ENCODE measurements at regions not wholly inside any gene's neighbourhood (a gene's known extent, or its start where the extent isn't known, plus 50 kb on each side); places are given as distances from the start of the nearest gene placed in this dataset.
"Not testable (repeated sequence)": the region's sequence is repeated elsewhere in the genome, so short reads cannot be mapped to it uniquely, and the experiment has no call there.

- 71 to 82% methylated on average over 2 of the region's 2 CpGs for WGBS, 2 donors
- intact Hi-C loops (cut with DNase I), result no loop called here
Observed at GRCh38 chr1:70778056-70778762, 269.4 kb downstream of the PTGER3 start.

GRCh38 chr1:70778934-70779333, 268.7 kb downstream of the PTGER3 start:
- Histone ChIP-seq H3K36me3 (no peaks in the 10 kb centered on the region), H3K4me3 (replicated peaks in 1 of 3) (no peak overlapping the region), H3K9me3 (no peaks in the 10 kb centered on the region), H3K4me1 (no peaks in the 10 kb centered on the region), H3K27me3 (no peaks in the 10 kb centered on the region), H3K27ac (no peak overlapping the region)
- intact Hi-C loops (cut with DNase I), result no loop called here
- TF ChIP-seq POLR2A (IDR thresholded peaks at IDR 0.05) (no peak), CTCF (IDR thresholded peaks at IDR 0.05) (no peak)
- 86 to 89% methylated on average over 1 of the region's 1 CpG for WGBS, 2 donors
- DNase-seq, result no peak

More at GRCh38 chr1:70778056-70778762, 269.4 kb downstream of the PTGER3 start:
- DNase-seq, result no peak
- Histone ChIP-seq H3K27me3 (no peaks in the 10 kb centered on the region), H3K4me1 (no peaks in the 10 kb centered on the region), H3K4me3 (replicated peaks in 1 of 3) (no peak overlapping the region), H3K27ac (no peak overlapping the region), H3K9me3 (no peaks in the 10 kb centered on the region), H3K36me3 (no peaks in the 10 kb centered on the region)
- TF ChIP-seq CTCF (IDR thresholded peaks at IDR 0.05) (no peak), POLR2A (IDR thresholded peaks at IDR 0.05) (no peak)

- no peak for TF ChIP-seq POLR2A (IDR thresholded peaks at IDR 0.05)
- no peak for TF ChIP-seq CTCF (IDR thresholded peaks at IDR 0.05)
- Histone ChIP-seq H3K36me3 (no peaks in the 10 kb centered on the region), H3K9me3 (no peaks in the 10 kb centered on the region), H3K27ac (no peak overlapping the region), H3K4me3 (replicated peaks in 1 of 3) (no peak overlapping the region), H3K4me1 (no peaks in the 10 kb centered on the region), H3K27me3 (no peaks in the 10 kb centered on the region)
- intact Hi-C loops (cut with DNase I), result no loop called here
- DNase-seq, result no peak
- WGBS, 2 donors, result 66 to 69% methylated on average over 3 of the region's 3 CpGs
Observed at GRCh38 chr1:70779571-70779970, 268.0 kb downstream of the PTGER3 start.

GRCh38 chr1:70785287-70785686, 262.3 kb downstream of the PTGER3 start:
- 86 to 88% methylated on average over 1 of the region's 1 CpG for WGBS, 2 donors
- no peaks in the 10 kb centered on the region for H3K4me1 ChIP-seq
- no peaks in the 10 kb centered on the region for H3K36me3 ChIP-seq
- H3K9me3 ChIP-seq, result no peaks in the 10 kb centered on the region
- intact Hi-C loops (cut with DNase I), result no loop called here
- no peak overlapping the region for H3K27ac ChIP-seq
- no peak overlapping the region for H3K4me3 ChIP-seq (replicated peaks in 1 of 3)
- H3K27me3 ChIP-seq, result no peaks in the 10 kb centered on the region
- TF ChIP-seq POLR2A (IDR thresholded peaks at IDR 0.05) (no peak), CTCF (IDR thresholded peaks at IDR 0.05) (no peak)
- DNase-seq, result no peak

- Histone ChIP-seq H3K4me1 (no peaks in the 10 kb centered on the region), H3K36me3 (no peaks in the 10 kb centered on the region), H3K9me3 (no peaks in the 10 kb centered on the region), H3K4me3 (replicated peaks in 1 of 3) (no peak overlapping the region), H3K27me3 (no peaks in the 10 kb centered on the region), H3K27ac (no peak overlapping the region)
- WGBS, 2 donors, result 72 to 90% methylated on average over 5 of the region's 5 CpGs
- intact Hi-C loops (cut with DNase I), result no loop called here
- TF ChIP-seq CTCF (IDR thresholded peaks at IDR 0.05), result no peak
- TF ChIP-seq POLR2A (IDR thresholded peaks at IDR 0.05), result no peak
- no peak for DNase-seq
Observed at GRCh38 chr1:70790232-70790923, 257.2 kb downstream of the PTGER3 start.

- intact Hi-C loops (cut with DNase I); H3K4me1 ChIP-seq; H3K27me3 ChIP-seq; H3K27ac ChIP-seq; H3K36me3 ChIP-seq; DNase-seq; H3K4me3 ChIP-seq (replicated peaks in 1 of 3); H3K9me3 ChIP-seq: not testable (repeated sequence)
- 72 to 74% methylated on average over 1 of the region's 1 CpG for WGBS, 2 donors
Observed at GRCh38 chr1:70795064-70795463, 252.6 kb downstream of the PTGER3 start.

GRCh38 chr1:70796298-70796697, 251.3 kb downstream of the PTGER3 start:
- WGBS, 2 donors, result 96 to 98% methylated on average over 1 of the region's 1 CpG
- H3K4me1 ChIP-seq; H3K27ac ChIP-seq; H3K27me3 ChIP-seq; H3K36me3 ChIP-seq; H3K9me3 ChIP-seq; H3K4me3 ChIP-seq (replicated peaks in 1 of 3); DNase-seq; intact Hi-C loops (cut with DNase I): not testable (repeated sequence)

- not testable (repeated sequence) for H3K9me3 ChIP-seq
- WGBS, 2 donors, result 86 to 88% methylated on average over 2 of the region's 2 CpGs
Observed at GRCh38 chr1:70802625-70803024, 245.0 kb downstream of the PTGER3 start.

More at GRCh38 chr1:70802625-70803024, 245.0 kb downstream of the PTGER3 start:
- H3K4me1 ChIP-seq; H3K27me3 ChIP-seq; H3K4me3 ChIP-seq (replicated peaks in 1 of 3); H3K36me3 ChIP-seq; intact Hi-C loops (cut with DNase I); DNase-seq; H3K27ac ChIP-seq: not testable (repeated sequence)

All from thyroid gland (tissue), 4 donors.